ENCODE measurements at regions not wholly inside any gene's neighbourhood (a gene's known extent, or its start where the extent isn't known, plus 50 kb on each side); places are given as distances from the start of the nearest gene placed in this dataset.
"Not testable (repeated sequence)": the region's sequence is repeated elsewhere in the genome, so short reads cannot be mapped to it uniquely, and the experiment has no call there.

DNA sequence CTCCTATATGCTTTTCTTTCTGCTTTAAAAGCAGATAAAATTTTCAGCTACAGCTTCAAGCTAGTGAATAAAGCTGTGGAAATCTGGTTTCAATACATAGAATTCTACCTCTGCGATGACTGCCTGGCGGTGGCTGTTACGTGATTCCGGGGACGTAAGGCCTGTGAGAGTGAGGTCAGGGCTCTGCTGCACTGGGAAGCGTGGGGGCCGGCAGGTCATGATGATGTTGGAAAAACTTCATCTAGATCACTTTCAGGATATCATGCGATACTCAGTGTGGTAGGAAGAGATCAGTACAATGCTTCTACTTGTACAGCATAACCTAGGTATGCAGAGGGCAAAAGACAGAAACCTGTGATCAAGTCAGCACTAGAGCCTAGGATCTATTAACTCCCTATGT lies 546.8 kb upstream of the B3GAT1 start:
- H3K36me3 ChIP-seq (ENCODE audit: control insufficient read depth in 1 of 2, insufficient read depth in 2 of 2, low read length in 1 of 2) = no peaks in the 10 kb centered on the region
- H3K9me3 ChIP-seq (ENCODE audit: control insufficient read depth, low read length) = no peaks in the 10 kb centered on the region
- intact Hi-C loops (cut with DNase I) = no loop called here
- DNase-seq (no peak), ATAC-seq (ENCODE audit: low FRiP score) (no peak)
- H3K27me3 ChIP-seq (ENCODE audit: control insufficient read depth in 1 of 2, insufficient read depth in 2 of 2, low read length in 1 of 2) = no peaks in the 10 kb centered on the region
- 96% methylated on average over 8 of the region's 8 CpGs for WGBS, 2 donors
- no peak overlapping the region for H3K27ac ChIP-seq (ENCODE audit: low read depth in 1 of 2, low read length in 2 of 2)
- no peaks in the 10 kb centered on the region for H3K4me1 ChIP-seq (ENCODE audit: control insufficient read depth in 1 of 2, insufficient read depth in 2 of 2, low read length in 2 of 2)
- H3K4me3 ChIP-seq (ENCODE audit: low read length in 2 of 2) = no peak overlapping the region

DNA sequence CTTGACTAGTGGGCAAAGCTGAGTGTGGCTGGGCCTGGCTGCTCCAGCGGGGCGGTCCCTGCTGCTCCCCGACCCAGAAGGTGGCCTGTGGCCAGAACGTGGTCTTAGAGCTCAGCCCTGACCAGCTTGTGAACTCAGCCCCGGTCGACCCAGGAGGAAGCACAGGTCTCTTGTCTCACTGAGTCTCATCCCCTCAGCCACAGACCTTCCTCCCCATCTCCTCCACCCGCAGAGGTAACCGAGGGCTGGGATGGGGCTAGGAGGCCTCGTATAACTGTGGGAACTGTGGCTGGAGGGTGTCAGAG lies 546.2 kb upstream of the B3GAT1 start:
- DNase-seq = no peak
- intact Hi-C loops (cut with DNase I) = no loop called here
- Histone ChIP-seq H3K4me1 (ENCODE audit: control insufficient read depth in 1 of 2, insufficient read depth in 2 of 2, low read length in 2 of 2) (no peaks in the 10 kb centered on the region), H3K4me3 (ENCODE audit: low read length in 2 of 2) (no peak overlapping the region), H3K27me3 (ENCODE audit: control insufficient read depth in 1 of 2, insufficient read depth in 2 of 2, low read length in 1 of 2) (no peaks in the 10 kb centered on the region), H3K27ac (ENCODE audit: low read depth in 1 of 2, low read length in 2 of 2) (no peak overlapping the region), H3K36me3 (ENCODE audit: control insufficient read depth in 1 of 2, insufficient read depth in 2 of 2, low read length in 1 of 2) (no peaks in the 10 kb centered on the region), H3K9me3 (ENCODE audit: control insufficient read depth, low read length) (no peaks in the 10 kb centered on the region)
- WGBS, 2 donors = 80 to 88% methylated on average over 9 of the region's 9 CpGs
- ATAC-seq (ENCODE audit: low FRiP score) = no peak

DNA sequence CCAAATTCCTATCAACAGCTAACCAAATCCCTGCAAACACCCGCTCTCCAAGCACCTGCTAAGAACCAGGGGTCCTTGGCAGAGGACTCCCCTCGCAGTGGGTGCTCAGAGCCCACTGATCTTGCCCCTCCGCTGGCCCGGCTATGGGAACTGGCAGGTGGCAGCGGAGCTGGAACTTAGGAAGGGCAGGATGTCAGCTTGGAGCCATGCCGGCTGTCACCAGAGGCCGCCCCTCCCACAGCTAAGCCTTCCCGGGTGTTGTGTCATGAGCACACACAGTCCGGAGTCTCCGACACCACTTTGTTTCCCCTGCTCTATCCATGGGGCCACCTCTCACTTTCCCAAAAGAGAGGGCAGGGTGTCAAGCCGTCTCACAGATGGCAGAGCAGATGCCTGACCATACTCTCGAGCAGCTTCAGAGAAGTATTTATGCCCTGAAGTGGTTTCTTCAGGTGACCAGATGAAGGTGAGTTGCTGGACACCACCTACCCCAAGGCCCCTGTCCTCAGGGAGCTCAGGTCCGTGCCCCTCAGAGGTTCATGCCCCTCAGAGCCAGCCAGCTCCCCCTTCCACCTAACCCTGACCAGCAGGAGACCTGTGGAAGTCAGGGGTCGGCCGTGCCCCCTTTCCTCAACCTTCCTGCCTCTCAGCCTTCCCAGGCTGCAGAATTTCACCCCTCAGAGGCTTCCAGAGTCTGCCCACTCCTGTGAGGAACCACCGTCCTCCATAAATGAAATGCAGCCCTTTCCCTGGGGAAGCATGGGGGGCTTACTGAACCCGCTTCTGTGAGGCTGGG lies 545.7 kb upstream of the B3GAT1 start:
- WGBS, 2 donors = 79 to 85% methylated on average over 17 of the region's 17 CpGs
- H3K9me3 ChIP-seq (ENCODE audit: control insufficient read depth, low read length) = no peaks in the 10 kb centered on the region
- H3K27me3 ChIP-seq (ENCODE audit: control insufficient read depth in 1 of 2, insufficient read depth in 2 of 2, low read length in 1 of 2) = no peaks in the 10 kb centered on the region
- intact Hi-C loops (cut with DNase I) = no loop called here
- DNase-seq = no peak
- H3K36me3 ChIP-seq (ENCODE audit: control insufficient read depth in 1 of 2, insufficient read depth in 2 of 2, low read length in 1 of 2) = no peaks in the 10 kb centered on the region
- H3K4me3 ChIP-seq (ENCODE audit: low read length in 2 of 2) = no peak overlapping the region
- H3K4me1 ChIP-seq (ENCODE audit: control insufficient read depth in 1 of 2, insufficient read depth in 2 of 2, low read length in 2 of 2) = no peaks in the 10 kb centered on the region
- no peak overlapping the region for H3K27ac ChIP-seq (ENCODE audit: low read depth in 1 of 2, low read length in 2 of 2)
- no peak for ATAC-seq (ENCODE audit: low FRiP score)

DNA sequence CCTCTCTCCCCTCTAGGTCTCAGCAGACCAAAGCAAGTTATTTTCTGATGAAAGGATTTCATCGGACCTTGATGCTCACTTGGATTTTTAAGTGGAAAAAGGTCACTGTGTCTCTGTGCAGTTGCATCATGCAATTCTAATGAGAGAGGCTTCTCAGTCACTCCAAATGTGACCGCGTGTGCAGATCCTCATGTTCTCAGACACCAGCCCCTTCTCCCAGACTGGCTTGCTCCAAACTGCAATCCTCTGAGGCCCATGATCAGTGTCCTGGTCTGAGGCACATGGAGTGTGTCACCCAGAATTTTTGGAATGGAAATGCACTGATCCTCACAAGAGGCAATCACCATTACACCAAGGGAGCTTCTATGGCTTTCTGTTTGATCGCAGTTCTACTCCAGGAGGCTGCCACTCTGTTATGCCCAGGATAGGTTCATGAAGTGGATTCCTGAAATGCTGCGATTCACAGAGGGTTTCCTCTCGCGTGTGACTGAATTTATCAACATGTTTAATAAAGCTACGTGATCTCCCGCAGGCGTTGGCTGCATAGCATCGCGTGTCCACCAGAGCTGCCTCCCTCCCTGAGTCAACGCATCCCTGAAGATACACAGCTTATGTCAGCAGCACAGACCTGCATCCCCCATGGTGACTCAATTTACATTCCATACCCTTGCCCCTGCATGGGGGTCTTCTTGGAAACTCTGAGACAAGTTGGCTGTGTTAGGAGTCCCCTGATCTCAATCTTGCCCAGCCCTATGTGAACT lies 544.6 kb upstream of the B3GAT1 start:
- no peak overlapping the region for H3K27ac ChIP-seq (ENCODE audit: low read depth in 1 of 2, low read length in 2 of 2)
- DNase-seq (no peak), ATAC-seq (ENCODE audit: low FRiP score) (no peak)
- 81 to 89% methylated on average over 13 of the region's 13 CpGs for WGBS, 2 donors
- H3K4me1 ChIP-seq (ENCODE audit: control insufficient read depth in 1 of 2, insufficient read depth in 2 of 2, low read length in 2 of 2) = peaks cover 0 to 2% of the 10 kb centered on the region in 2 donors
- no peak overlapping the region for H3K4me3 ChIP-seq (ENCODE audit: low read length in 2 of 2)
- intact Hi-C loops (cut with DNase I) = no loop called here
- no peaks in the 10 kb centered on the region for H3K9me3 ChIP-seq (ENCODE audit: control insufficient read depth, low read length)
- H3K36me3 ChIP-seq (ENCODE audit: control insufficient read depth in 1 of 2, insufficient read depth in 2 of 2, low read length in 1 of 2) = no peaks in the 10 kb centered on the region
- no peaks in the 10 kb centered on the region for H3K27me3 ChIP-seq (ENCODE audit: control insufficient read depth in 1 of 2, insufficient read depth in 2 of 2, low read length in 1 of 2)

GRCh38 chr11:134955970-134956369 lies 543.9 kb upstream of the B3GAT1 start:
- H3K9me3 ChIP-seq (ENCODE audit: control insufficient read depth, low read length); H3K27ac ChIP-seq (ENCODE audit: low read depth in 1 of 2, low read length in 2 of 2); H3K4me1 ChIP-seq (ENCODE audit: control insufficient read depth in 1 of 2, insufficient read depth in 2 of 2, low read length in 2 of 2); DNase-seq; ATAC-seq (ENCODE audit: low FRiP score); H3K27me3 ChIP-seq (ENCODE audit: control insufficient read depth in 1 of 2, insufficient read depth in 2 of 2, low read length in 1 of 2); intact Hi-C loops (cut with DNase I); H3K36me3 ChIP-seq (ENCODE audit: control insufficient read depth in 1 of 2, insufficient read depth in 2 of 2, low read length in 1 of 2); H3K4me3 ChIP-seq (ENCODE audit: low read length in 2 of 2): not testable (repeated sequence)
- WGBS, 2 donors = 92 to 94% methylated on average over 4 of the region's 4 CpGs

- intact Hi-C loops (cut with DNase I) = no loop called here
- no peaks in the 10 kb centered on the region for H3K9me3 ChIP-seq (ENCODE audit: control insufficient read depth, low read length)
- no peak overlapping the region for H3K27ac ChIP-seq (ENCODE audit: low read depth in 1 of 2, low read length in 2 of 2)
- no peak for ATAC-seq (ENCODE audit: low FRiP score)
- H3K4me3 ChIP-seq (ENCODE audit: low read length in 2 of 2) = no peak overlapping the region
- 91 to 96% methylated on average over 9 of the region's 9 CpGs for WGBS, 2 donors
- no peaks in the 10 kb centered on the region for H3K36me3 ChIP-seq (ENCODE audit: control insufficient read depth in 1 of 2, insufficient read depth in 2 of 2, low read length in 1 of 2)
- no peak for DNase-seq
- H3K27me3 ChIP-seq (ENCODE audit: control insufficient read depth in 1 of 2, insufficient read depth in 2 of 2, low read length in 1 of 2) = no peaks in the 10 kb centered on the region
- H3K4me1 ChIP-seq (ENCODE audit: control insufficient read depth in 1 of 2, insufficient read depth in 2 of 2, low read length in 2 of 2) = peaks cover 2% of the 10 kb centered on the region in 2 donors
Observed at GRCh38 chr11:134955281-134955680, 543.2 kb upstream of the B3GAT1 start.

GRCh38 chr11:134954456-134954855 lies 542.4 kb upstream of the B3GAT1 start:
- not testable (repeated sequence) for H3K4me3 ChIP-seq (ENCODE audit: low read length in 2 of 2); H3K27me3 ChIP-seq (ENCODE audit: control insufficient read depth in 1 of 2, insufficient read depth in 2 of 2, low read length in 1 of 2); H3K9me3 ChIP-seq (ENCODE audit: control insufficient read depth, low read length); H3K27ac ChIP-seq (ENCODE audit: low read depth in 1 of 2, low read length in 2 of 2); DNase-seq; ATAC-seq (ENCODE audit: low FRiP score); H3K36me3 ChIP-seq (ENCODE audit: control insufficient read depth in 1 of 2, insufficient read depth in 2 of 2, low read length in 1 of 2)
- WGBS, 2 donors = 90 to 95% methylated on average over 4 of the region's 4 CpGs
- intact Hi-C loops (cut with DNase I) = loop anchor here in 1 of 2 donors (5.0 kb wide), 1 partner anchor 37 kb away; no protein-coding TSS in a partner anchor
- peaks cover 2 to 11% of the 10 kb centered on the region in 2 donors for H3K4me1 ChIP-seq (ENCODE audit: control insufficient read depth in 1 of 2, insufficient read depth in 2 of 2, low read length in 2 of 2)

DNA sequence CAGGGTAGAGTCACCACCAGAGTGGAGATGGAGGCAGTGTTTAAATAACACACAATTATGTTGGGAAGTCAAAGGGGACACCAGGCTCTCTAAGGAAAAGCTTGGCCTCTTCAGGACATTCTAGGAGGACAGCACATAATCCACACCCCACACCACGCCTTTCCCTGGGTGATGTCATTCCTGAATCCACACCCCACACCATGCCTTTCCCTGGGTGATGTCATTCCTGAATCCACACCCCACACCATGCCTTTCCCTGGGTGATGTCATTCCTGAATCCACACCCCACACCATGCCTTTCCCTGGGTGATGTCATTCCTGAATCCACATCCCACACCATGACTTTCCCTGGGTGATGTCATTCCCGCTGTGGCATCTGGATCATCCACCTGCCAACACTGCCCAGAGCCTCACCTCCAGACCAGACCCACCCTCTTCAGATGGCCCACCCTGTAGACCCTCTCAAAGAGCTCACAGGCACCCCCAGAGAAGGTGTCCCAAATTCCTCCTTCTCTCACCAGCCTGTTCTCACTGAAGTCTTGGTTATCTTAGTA lies 541.5 kb upstream of the B3GAT1 start:
- WGBS, 2 donors = 94 to 100% methylated on average over 1 to 2 of the region's 2 CpGs
- not testable (repeated sequence) for H3K27me3 ChIP-seq (ENCODE audit: control insufficient read depth in 1 of 2, insufficient read depth in 2 of 2, low read length in 1 of 2); H3K9me3 ChIP-seq (ENCODE audit: control insufficient read depth, low read length); H3K4me3 ChIP-seq (ENCODE audit: low read length in 2 of 2); DNase-seq; ATAC-seq (ENCODE audit: low FRiP score); H3K36me3 ChIP-seq (ENCODE audit: control insufficient read depth in 1 of 2, insufficient read depth in 2 of 2, low read length in 1 of 2); H3K27ac ChIP-seq (ENCODE audit: low read depth in 1 of 2, low read length in 2 of 2)
- H3K4me1 ChIP-seq (ENCODE audit: control insufficient read depth in 1 of 2, insufficient read depth in 2 of 2, low read length in 2 of 2) = peaks cover 2 to 11% of the 10 kb centered on the region in 2 donors
- intact Hi-C loops (cut with DNase I) = loop anchor here in 1 of 2 donors (5.0 kb wide), 1 partner anchor 36 kb away; no protein-coding TSS in a partner anchor

Data from aorta (tissue), 5 donors.